GM23338 (cell line): ENCODE measurements at regions not wholly inside any gene's neighbourhood (a gene's known extent, or its start where the extent isn't known, plus 50 kb on each side); places are given as distances from the start of the nearest gene placed in this dataset.

Source experiments
- ATAC-seq: fragments of 200-7000 bp; cut with Tn5 transposase; 3 replicates; pipeline ENCODE4 v1.9.1; 2020
- DNase-seq: peaks from one replicate; pipeline ENCODE4 v3.0.0-alpha.2; 2015; ENCODE audit warnings: low spot score
- H2AFZ ChIP-seq: fragments of 200-600 bp; sonication (generic); 2 replicates; pipeline ENCODE4 v1.8.0; 2016; ENCODE audit warnings: antibody characterized with exemption, mild to moderate bottlenecking, moderate library complexity
- H3F3A ChIP-seq: fragments of 200-600 bp; sonication (generic); replicated peaks from 2 replicates; pipeline ENCODE4 v1.8.0; 2017; ENCODE audit warnings: antibody characterized with exemption, mixed run types, low read depth
- H3K27ac ChIP-seq: fragments of 200-600 bp; sonication (generic); 2 replicates; pipeline ENCODE4 v1.6.1; 2016; ENCODE audit warnings: low read depth
- H3K27me3 ChIP-seq: fragments of 200-600 bp; sonication (generic); 2 replicates; pipeline ENCODE4 v1.8.0; 2016; ENCODE audit warnings: mild to moderate bottlenecking, mixed run types, moderate library complexity; ENCODE audit not compliant: insufficient read depth
- H3K36me3 ChIP-seq: fragments of 200-600 bp; sonication (generic); 2 replicates; pipeline ENCODE4 v1.8.0; 2016; ENCODE audit warnings: mild to moderate bottlenecking; ENCODE audit not compliant: insufficient read depth
- H3K4me1 ChIP-seq: fragments of 200-600 bp; sonication (generic); 2 replicates; pipeline ENCODE4 v1.8.0; 2016; ENCODE audit warnings: mild to moderate bottlenecking, moderate library complexity; ENCODE audit not compliant: insufficient read depth
- H3K4me2 ChIP-seq: fragments of 200-600 bp; sonication (generic); 2 replicates; pipeline ENCODE4 v1.7.1; 2017; ENCODE audit warnings: mixed run types
- H3K4me3 ChIP-seq: fragments of 200-600 bp; sonication (generic); 2 replicates; pipeline ENCODE4 v1.6.1; 2016; ENCODE audit warnings: mixed run types
- H3K79me2 ChIP-seq: fragments of 200-600 bp; sonication (generic); replicated peaks from 2 replicates; pipeline ENCODE4 v1.8.0; 2017; ENCODE audit warnings: mild to moderate bottlenecking; ENCODE audit not compliant: insufficient read depth
- H3K9me2 ChIP-seq: fragments of 200-600 bp; sonication (generic); 2 replicates; pipeline ENCODE4 v1.8.0; 2017; ENCODE audit not compliant: insufficient read depth
- H4K20me1 ChIP-seq: fragments of 200-600 bp; sonication (generic); replicated peaks from 2 replicates; pipeline ENCODE4 v1.8.0; 2017; ENCODE audit warnings: mild to moderate bottlenecking; ENCODE audit not compliant: insufficient read depth
- H3K27ac Mint-ChIP-seq: 2 replicates; pipeline ENCODE4 v1.8.0; 2020; ENCODE audit warnings: inconsistent platforms, mild to moderate bottlenecking, moderate library complexity, mixed read lengths
- H3K27me3 Mint-ChIP-seq: 3 replicates; pipeline ENCODE4 v1.8.0; 2022; ENCODE audit warnings: low read depth, mild to moderate bottlenecking, moderate library complexity, mixed read lengths, inconsistent platforms; ENCODE audit not compliant: insufficient read depth, poor library complexity
- H3K36me3 Mint-ChIP-seq: 3 replicates; pipeline ENCODE4 v1.8.0; 2021; ENCODE audit warnings: low read depth, mild to moderate bottlenecking, inconsistent platforms, moderate library complexity, mixed read lengths
- H3K4me1 Mint-ChIP-seq: 3 replicates; pipeline ENCODE4 v1.8.0; 2020; ENCODE audit warnings: mild to moderate bottlenecking, inconsistent platforms, mixed read lengths
- H3K4me3 Mint-ChIP-seq: 3 replicates; pipeline ENCODE4 v1.8.0; 2021; ENCODE audit warnings: moderate library complexity, mild to moderate bottlenecking, inconsistent platforms, mixed read lengths
- H3K9me3 Mint-ChIP-seq: 3 replicates; pipeline ENCODE4 v1.8.0; 2020; ENCODE audit warnings: moderate library complexity, mild to moderate bottlenecking, inconsistent platforms, mixed read lengths
- CREB1 ChIP-seq: fragments of 250-450 bp; sonication (Bioruptor Pico); IDR thresholded peaks from 2 replicates; pipeline ENCODE4 v1.5.0; 2020; ENCODE audit warnings: low read depth, mild to moderate bottlenecking, moderate library complexity
- EZH2 ChIP-seq: fragments of 200-600 bp; sonication (generic); IDR thresholded peaks from one replicate; pipeline ENCODE4 v1.8.0; 2017; ENCODE audit warnings: antibody characterized with exemption, mild to moderate bottlenecking, low read depth; ENCODE audit not compliant: unreplicated experiment
- EZH2phosphoT487 ChIP-seq: fragments of 200-600 bp; sonication (generic); IDR thresholded peaks from one replicate; pipeline ENCODE4 v1.8.1; 2018; ENCODE audit warnings: antibody characterized with exemption; ENCODE audit not compliant: unreplicated experiment
- JUNB ChIP-seq: IDR thresholded peaks from one replicate; pipeline ENCODE4 v1.6.1; 2016; ENCODE audit warnings: antibody characterized with exemption; ENCODE audit not compliant: unreplicated experiment
- NANOG ChIP-seq: IDR thresholded peaks from 2 replicates; pipeline ENCODE4 v1.6.1; 2016; ENCODE audit warnings: antibody characterized with exemption, borderline replicate concordance
- POLR2AphosphoS5 ChIP-seq: IDR thresholded peaks from 2 replicates; pipeline ENCODE4 v1.6.1; 2016; ENCODE audit warnings: antibody characterized with exemption, low read depth
- STAT1 ChIP-seq: IDR thresholded peaks from one replicate; pipeline ENCODE4 v1.6.1; 2016; ENCODE audit warnings: antibody characterized with exemption; ENCODE audit not compliant: unreplicated experiment
- ZNF114 ChIP-seq: fragments of 250-450 bp; sonication (Bioruptor Pico); IDR thresholded peaks from 2 replicates; pipeline ENCODE4 v1.5.0; 2020; ENCODE audit warnings: mild to moderate bottlenecking, moderate library complexity
- ZNF331 ChIP-seq: fragments of 250-450 bp; sonication (Bioruptor Pico); IDR thresholded peaks from 2 replicates; pipeline ENCODE4 v1.5.0; 2020; ENCODE audit warnings: low read depth, mild to moderate bottlenecking, moderate library complexity
- TF ChIP-seq, protein P1 (sequence below): fragments of 250-450 bp; sonication (Bioruptor Pico); IDR thresholded peaks from 2 replicates; pipeline ENCODE4 v1.5.0; 2020; ENCODE audit warnings: mild to moderate bottlenecking, moderate library complexity
- TF ChIP-seq, protein P2 (sequence below): IDR thresholded peaks from one replicate; pipeline ENCODE4 v1.6.1; 2018; ENCODE audit warnings: antibody characterized with exemption; ENCODE audit not compliant: unreplicated experiment
- TF ChIP-seq, protein P3 (sequence below), 2 experiments: fragments of 200-600 bp in 1 of 2; sonication (generic) in 1 of 2; conservative IDR thresholded peaks; 2 replicates each; pipeline versions ENCODE4 v1.5.1 to v1.6.1; 2016 to 2017; ENCODE audit warnings: antibody characterized with exemption in 2 of 2, low read depth in 2 of 2, mild to moderate bottlenecking in 2 of 2, moderate library complexity in 1 of 2
- TF ChIP-seq, protein P4 (sequence below): IDR thresholded peaks from 2 replicates; pipeline ENCODE4 v1.6.1; 2016; ENCODE audit warnings: antibody characterized with exemption

DNA sequence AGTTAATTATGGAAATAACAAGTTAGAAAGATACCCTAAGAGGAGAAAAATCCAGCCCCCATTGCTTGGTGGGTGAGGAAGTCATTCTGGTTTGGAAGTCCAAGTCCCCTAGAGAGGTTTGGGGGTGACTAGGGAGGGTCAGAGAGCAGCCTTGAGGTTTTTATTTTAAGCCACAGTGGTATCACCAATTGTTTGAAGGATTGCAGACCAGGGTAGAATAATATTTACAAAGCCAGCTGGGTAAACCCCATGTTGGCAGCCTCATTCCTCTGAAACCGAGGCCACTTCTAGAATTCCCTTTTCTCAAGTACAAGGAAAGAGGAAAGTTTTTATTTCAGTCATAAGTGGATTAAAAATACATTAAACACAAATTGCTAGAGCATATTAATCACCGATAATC, 99.7 kb downstream of the TMEM170B start:
- ATAC-seq = no peak
- peaks cover 13% of the 10 kb centered on the region for H3K9me2 ChIP-seq
- H3K27ac Mint-ChIP-seq = no peak overlapping the region

More for the DNA sequence above, 99.7 kb downstream of the TMEM170B start:
- H3K4me1 Mint-ChIP-seq = no peaks in the 10 kb centered on the region; the same call in 2 of the 3 replicates
- TF ChIP-seq STAT1 = no peak
- TF ChIP-seq, protein P1, sequence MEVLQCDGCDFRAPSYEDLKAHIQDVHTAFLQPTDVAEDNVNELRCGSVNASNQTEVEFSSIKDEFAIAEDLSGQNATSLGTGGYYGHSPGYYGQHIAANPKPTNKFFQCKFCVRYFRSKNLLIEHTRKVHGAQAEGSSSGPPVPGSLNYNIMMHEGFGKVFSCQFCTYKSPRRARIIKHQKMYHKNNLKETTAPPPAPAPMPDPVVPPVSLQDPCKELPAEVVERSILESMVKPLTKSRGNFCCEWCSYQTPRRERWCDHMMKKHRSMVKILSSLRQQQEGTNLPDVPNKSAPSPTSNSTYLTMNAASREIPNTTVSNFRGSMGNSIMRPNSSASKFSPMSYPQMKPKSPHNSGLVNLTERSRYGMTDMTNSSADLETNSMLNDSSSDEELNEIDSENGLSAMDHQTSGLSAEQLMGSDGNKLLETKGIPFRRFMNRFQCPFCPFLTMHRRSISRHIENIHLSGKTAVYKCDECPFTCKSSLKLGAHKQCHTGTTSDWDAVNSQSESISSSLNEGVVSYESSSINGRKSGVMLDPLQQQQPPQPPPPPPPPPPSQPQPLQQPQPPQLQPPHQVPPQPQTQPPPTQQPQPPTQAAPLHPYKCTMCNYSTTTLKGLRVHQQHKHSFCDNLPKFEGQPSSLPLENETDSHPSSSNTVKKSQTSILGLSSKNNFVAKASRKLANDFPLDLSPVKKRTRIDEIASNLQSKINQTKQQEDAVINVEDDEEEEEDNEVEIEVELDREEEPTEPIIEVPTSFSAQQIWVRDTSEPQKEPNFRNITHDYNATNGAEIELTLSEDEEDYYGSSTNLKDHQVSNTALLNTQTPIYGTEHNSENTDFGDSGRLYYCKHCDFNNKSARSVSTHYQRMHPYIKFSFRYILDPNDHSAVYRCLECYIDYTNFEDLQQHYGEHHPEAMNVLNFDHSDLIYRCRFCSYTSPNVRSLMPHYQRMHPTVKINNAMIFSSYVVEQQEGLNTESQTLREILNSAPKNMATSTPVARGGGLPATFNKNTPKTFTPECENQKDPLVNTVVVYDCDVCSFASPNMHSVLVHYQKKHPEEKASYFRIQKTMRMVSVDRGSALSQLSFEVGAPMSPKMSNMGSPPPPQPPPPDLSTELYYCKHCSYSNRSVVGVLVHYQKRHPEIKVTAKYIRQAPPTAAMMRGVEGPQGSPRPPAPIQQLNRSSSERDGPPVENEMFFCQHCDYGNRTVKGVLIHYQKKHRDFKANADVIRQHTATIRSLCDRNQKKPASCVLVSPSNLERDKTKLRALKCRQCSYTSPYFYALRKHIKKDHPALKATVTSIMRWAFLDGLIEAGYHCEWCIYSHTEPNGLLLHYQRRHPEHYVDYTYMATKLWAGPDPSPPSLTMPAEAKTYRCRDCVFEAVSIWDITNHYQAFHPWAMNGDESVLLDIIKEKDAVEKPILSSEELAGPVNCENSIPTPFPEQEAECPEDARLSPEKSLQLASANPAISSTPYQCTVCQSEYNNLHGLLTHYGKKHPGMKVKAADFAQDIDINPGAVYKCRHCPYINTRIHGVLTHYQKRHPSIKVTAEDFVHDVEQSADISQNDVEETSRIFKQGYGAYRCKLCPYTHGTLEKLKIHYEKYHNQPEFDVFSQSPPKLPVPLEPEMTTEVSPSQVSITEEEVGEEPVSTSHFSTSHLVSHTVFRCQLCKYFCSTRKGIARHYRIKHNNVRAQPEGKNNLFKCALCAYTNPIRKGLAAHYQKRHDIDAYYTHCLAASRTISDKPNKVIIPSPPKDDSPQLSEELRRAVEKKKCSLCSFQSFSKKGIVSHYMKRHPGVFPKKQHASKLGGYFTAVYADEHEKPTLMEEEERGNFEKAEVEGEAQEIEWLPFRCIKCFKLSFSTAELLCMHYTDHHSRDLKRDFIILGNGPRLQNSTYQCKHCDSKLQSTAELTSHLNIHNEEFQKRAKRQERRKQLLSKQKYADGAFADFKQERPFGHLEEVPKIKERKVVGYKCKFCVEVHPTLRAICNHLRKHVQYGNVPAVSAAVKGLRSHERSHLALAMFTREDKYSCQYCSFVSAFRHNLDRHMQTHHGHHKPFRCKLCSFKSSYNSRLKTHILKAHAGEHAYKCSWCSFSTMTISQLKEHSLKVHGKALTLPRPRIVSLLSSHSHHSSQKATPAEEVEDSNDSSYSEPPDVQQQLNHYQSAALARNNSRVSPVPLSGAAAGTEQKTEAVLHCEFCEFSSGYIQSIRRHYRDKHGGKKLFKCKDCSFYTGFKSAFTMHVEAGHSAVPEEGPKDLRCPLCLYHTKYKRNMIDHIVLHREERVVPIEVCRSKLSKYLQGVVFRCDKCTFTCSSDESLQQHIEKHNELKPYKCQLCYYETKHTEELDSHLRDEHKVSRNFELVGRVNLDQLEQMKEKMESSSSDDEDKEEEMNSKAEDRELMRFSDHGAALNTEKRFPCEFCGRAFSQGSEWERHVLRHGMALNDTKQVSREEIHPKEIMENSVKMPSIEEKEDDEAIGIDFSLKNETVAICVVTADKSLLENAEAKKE (CRISPR knock-in tag) = no peak
- TF ChIP-seq, protein P2, sequence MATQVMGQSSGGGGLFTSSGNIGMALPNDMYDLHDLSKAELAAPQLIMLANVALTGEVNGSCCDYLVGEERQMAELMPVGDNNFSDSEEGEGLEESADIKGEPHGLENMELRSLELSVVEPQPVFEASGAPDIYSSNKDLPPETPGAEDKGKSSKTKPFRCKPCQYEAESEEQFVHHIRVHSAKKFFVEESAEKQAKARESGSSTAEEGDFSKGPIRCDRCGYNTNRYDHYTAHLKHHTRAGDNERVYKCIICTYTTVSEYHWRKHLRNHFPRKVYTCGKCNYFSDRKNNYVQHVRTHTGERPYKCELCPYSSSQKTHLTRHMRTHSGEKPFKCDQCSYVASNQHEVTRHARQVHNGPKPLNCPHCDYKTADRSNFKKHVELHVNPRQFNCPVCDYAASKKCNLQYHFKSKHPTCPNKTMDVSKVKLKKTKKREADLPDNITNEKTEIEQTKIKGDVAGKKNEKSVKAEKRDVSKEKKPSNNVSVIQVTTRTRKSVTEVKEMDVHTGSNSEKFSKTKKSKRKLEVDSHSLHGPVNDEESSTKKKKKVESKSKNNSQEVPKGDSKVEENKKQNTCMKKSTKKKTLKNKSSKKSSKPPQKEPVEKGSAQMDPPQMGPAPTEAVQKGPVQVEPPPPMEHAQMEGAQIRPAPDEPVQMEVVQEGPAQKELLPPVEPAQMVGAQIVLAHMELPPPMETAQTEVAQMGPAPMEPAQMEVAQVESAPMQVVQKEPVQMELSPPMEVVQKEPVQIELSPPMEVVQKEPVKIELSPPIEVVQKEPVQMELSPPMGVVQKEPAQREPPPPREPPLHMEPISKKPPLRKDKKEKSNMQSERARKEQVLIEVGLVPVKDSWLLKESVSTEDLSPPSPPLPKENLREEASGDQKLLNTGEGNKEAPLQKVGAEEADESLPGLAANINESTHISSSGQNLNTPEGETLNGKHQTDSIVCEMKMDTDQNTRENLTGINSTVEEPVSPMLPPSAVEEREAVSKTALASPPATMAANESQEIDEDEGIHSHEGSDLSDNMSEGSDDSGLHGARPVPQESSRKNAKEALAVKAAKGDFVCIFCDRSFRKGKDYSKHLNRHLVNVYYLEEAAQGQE = no peak
- TF ChIP-seq CREB1 = no peak
- TF ChIP-seq, protein P3, sequence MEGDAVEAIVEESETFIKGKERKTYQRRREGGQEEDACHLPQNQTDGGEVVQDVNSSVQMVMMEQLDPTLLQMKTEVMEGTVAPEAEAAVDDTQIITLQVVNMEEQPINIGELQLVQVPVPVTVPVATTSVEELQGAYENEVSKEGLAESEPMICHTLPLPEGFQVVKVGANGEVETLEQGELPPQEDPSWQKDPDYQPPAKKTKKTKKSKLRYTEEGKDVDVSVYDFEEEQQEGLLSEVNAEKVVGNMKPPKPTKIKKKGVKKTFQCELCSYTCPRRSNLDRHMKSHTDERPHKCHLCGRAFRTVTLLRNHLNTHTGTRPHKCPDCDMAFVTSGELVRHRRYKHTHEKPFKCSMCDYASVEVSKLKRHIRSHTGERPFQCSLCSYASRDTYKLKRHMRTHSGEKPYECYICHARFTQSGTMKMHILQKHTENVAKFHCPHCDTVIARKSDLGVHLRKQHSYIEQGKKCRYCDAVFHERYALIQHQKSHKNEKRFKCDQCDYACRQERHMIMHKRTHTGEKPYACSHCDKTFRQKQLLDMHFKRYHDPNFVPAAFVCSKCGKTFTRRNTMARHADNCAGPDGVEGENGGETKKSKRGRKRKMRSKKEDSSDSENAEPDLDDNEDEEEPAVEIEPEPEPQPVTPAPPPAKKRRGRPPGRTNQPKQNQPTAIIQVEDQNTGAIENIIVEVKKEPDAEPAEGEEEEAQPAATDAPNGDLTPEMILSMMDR (conservative IDR thresholded peaks at IDR 0.05; ENCODE audit: low read depth in 2 of 2) = no peak
- TF ChIP-seq ZNF114 = no peak
- no peak for TF ChIP-seq EZH2phosphoT487
- no peak for TF ChIP-seq POLR2AphosphoS5
- TF ChIP-seq, protein P4, sequence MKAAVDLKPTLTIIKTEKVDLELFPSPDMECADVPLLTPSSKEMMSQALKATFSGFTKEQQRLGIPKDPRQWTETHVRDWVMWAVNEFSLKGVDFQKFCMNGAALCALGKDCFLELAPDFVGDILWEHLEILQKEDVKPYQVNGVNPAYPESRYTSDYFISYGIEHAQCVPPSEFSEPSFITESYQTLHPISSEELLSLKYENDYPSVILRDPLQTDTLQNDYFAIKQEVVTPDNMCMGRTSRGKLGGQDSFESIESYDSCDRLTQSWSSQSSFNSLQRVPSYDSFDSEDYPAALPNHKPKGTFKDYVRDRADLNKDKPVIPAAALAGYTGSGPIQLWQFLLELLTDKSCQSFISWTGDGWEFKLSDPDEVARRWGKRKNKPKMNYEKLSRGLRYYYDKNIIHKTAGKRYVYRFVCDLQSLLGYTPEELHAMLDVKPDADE = no peak
- no peak for TF ChIP-seq NANOG
- no peak for TF ChIP-seq ZNF331 (CRISPR knock-in tag)
- TF ChIP-seq EZH2 = no peak
- TF ChIP-seq JUNB = no peak
- no peaks in the 10 kb centered on the region for H4K20me1 ChIP-seq
- H3K79me2 ChIP-seq = no peaks in the 10 kb centered on the region
- no peaks in the 10 kb centered on the region for H3K4me1 ChIP-seq
- H3K4me2 ChIP-seq = no peak overlapping the region
- peaks cover 12% of the 10 kb centered on the region for H3K36me3 Mint-ChIP-seq
- no peak overlapping the region for H2AFZ ChIP-seq
- DNase-seq = no peak
- H3K4me3 Mint-ChIP-seq = no peak overlapping the region
- H3F3A ChIP-seq = no peaks in the 10 kb centered on the region
- H3K27me3 ChIP-seq = no peaks in the 10 kb centered on the region
- H3K4me3 ChIP-seq = no peak overlapping the region
- H3K27me3 Mint-ChIP-seq = peaks cover 2% of the 10 kb centered on the region
- no peaks in the 10 kb centered on the region for H3K36me3 ChIP-seq
- no peak overlapping the region for H3K27ac ChIP-seq
- peaks cover 11% of the 10 kb centered on the region for H3K9me3 Mint-ChIP-seq
